ENCODE measurements at regions not wholly inside any gene's neighbourhood (a gene's known extent, or its start where the extent isn't known, plus 50 kb on each side); places are given as distances from the start of the nearest gene placed in this dataset.

GRCh38 chr10:111801841-111802240, 381.7 kb downstream of the GPAM start:
- DNase-seq: no peak
- Histone ChIP-seq H3K9me3 (no peaks in the 10 kb centered on the region), H3K4me1 (ENCODE audit: insufficient read depth) (no peaks in the 10 kb centered on the region), H3K27ac (no peak overlapping the region), H3K27me3 (no peaks in the 10 kb centered on the region), H3K36me3 (no peaks in the 10 kb centered on the region), H3K4me3 (no peak overlapping the region)
- intact Hi-C loops (cut with DNase I): no loop called here
- 60 to 70% (median 68%) methylated on average over 2 of the region's 2 CpGs for WGBS, 3 donors
- TF ChIP-seq EP300 (IDR thresholded peaks at IDR 0.05): no peak
- no peak for TF ChIP-seq POLR2A (IDR thresholded peaks at IDR 0.05)
- no peak for TF ChIP-seq CTCF (IDR thresholded peaks at IDR 0.05)

- TF ChIP-seq POLR2A (IDR thresholded peaks at IDR 0.05): no peak
- no peak for TF ChIP-seq EP300 (IDR thresholded peaks at IDR 0.05)
- TF ChIP-seq CTCF (IDR thresholded peaks at IDR 0.05): no peak
- Histone ChIP-seq H3K27me3 (no peaks in the 10 kb centered on the region), H3K9me3 (no peaks in the 10 kb centered on the region), H3K27ac (no peak overlapping the region), H3K4me3 (no peak overlapping the region), H3K36me3 (no peaks in the 10 kb centered on the region), H3K4me1 (ENCODE audit: insufficient read depth) (no peaks in the 10 kb centered on the region)
- intact Hi-C loops (cut with DNase I): no loop called here
- 60 to 81% (median 73%) methylated on average over 3 of the region's 3 CpGs for WGBS, 3 donors
- DNase-seq: no peak
Measured at GRCh38 chr10:111804781-111805180, 378.8 kb downstream of the GPAM start.

DNA sequence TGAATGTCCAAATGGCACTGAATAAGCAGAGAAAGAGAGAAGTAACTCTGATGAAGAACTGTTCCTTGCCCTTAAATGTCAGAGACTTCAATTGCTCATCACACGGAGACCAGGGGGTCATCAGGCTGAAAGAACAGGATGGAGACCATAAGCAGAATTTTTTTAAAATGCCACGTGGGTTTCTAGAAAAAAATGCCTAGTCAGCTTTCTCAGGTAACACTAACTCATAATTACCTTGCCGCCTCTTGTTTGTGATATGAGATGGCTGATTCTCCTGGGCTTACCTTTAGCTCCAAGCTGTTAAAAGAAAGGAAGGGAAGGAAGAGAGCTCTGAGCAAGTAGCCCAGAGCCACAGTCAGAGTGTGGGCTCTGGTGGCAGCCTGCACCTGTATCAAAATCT, 372.0 kb downstream of the GPAM start:
- Histone ChIP-seq H3K4me1 (ENCODE audit: insufficient read depth) (no peaks in the 10 kb centered on the region), H3K9me3 (no peaks in the 10 kb centered on the region), H3K27me3 (no peaks in the 10 kb centered on the region), H3K27ac (no peak overlapping the region), H3K4me3 (no peak overlapping the region), H3K36me3 (no peaks in the 10 kb centered on the region)
- WGBS, 3 donors: 63 to 68% (median 67%) methylated on average over 3 of the region's 3 CpGs
- DNase-seq: no peak
- TF ChIP-seq EP300 (IDR thresholded peaks at IDR 0.05) (no peak), CTCF (IDR thresholded peaks at IDR 0.05) (no peak), POLR2A (IDR thresholded peaks at IDR 0.05) (no peak)
- intact Hi-C loops (cut with DNase I): no loop called here

DNA sequence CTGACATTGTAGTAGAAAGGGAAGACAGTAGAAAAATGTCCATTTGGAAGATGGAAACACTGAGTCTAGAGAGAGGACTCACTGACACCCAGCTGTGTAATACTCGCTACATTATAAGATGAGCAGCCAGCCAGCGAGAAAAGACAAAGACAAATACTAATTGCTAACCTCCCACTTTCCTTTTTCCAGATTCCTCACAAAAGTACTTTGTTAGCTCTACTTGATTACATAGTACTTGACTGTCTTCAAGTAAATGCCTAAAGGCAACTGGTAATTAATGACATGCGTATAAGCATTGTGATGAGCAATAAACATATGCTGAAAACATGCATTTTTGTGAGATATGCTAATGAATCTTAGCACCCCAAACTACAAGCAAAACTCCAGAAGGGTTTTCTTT, 363.1 kb downstream of the GPAM start:
- Histone ChIP-seq H3K27me3 (no peaks in the 10 kb centered on the region), H3K27ac (no peak overlapping the region), H3K4me3 (no peak overlapping the region), H3K36me3 (no peaks in the 10 kb centered on the region), H3K9me3 (no peaks in the 10 kb centered on the region), H3K4me1 (ENCODE audit: insufficient read depth) (no peaks in the 10 kb centered on the region)
- intact Hi-C loops (cut with DNase I): no loop called here
- no peak for TF ChIP-seq POLR2A (IDR thresholded peaks at IDR 0.05)
- TF ChIP-seq CTCF (IDR thresholded peaks at IDR 0.05): no peak
- no peak for TF ChIP-seq EP300 (IDR thresholded peaks at IDR 0.05)
- no peak for DNase-seq
- WGBS, 3 donors: 89 to 91% (median 91%) methylated on average over 3 of the region's 3 CpGs

- no peaks in the 10 kb centered on the region for H3K4me1 ChIP-seq (ENCODE audit: insufficient read depth)
- H3K36me3 ChIP-seq: no peaks in the 10 kb centered on the region
- intact Hi-C loops (cut with DNase I): no loop called here
- DNase-seq: no peak
- no peaks in the 10 kb centered on the region for H3K9me3 ChIP-seq
- TF ChIP-seq POLR2A (IDR thresholded peaks at IDR 0.05): no peak
- no peak for TF ChIP-seq EP300 (IDR thresholded peaks at IDR 0.05)
- TF ChIP-seq CTCF (IDR thresholded peaks at IDR 0.05): no peak
- no peaks in the 10 kb centered on the region for H3K27me3 ChIP-seq
- WGBS, 3 donors: 65 to 83% (median 74%) methylated on average over 2 of the region's 2 CpGs
- H3K27ac ChIP-seq: no peak overlapping the region
- H3K4me3 ChIP-seq: no peak overlapping the region
Measured at GRCh38 chr10:111821871-111822270, 361.7 kb downstream of the GPAM start.
